Retinal pigment epithelial cell (primary cell): ENCODE measurements at regions not wholly inside any gene's neighbourhood (a gene's known extent, or its start where the extent isn't known, plus 50 kb on each side); places are given as distances from the start of the nearest gene placed in this dataset.

ENCODE experiments used
- DNase-seq: peaks from one replicate; pipeline ENCODE4 v3.0.0-alpha.2; 2010; ENCODE audit warnings: low read depth
- H3K4me3 ChIP-seq: 2 replicates; pipeline ENCODE4 v1.5.1; 2011; ENCODE audit warnings: mild to moderate bottlenecking, low read length, control low read depth, moderate library complexity
- CTCF ChIP-seq: conservative IDR thresholded peaks from 2 replicates; pipeline ENCODE4 v1.5.1; 2011; ENCODE audit warnings: low read depth, low read length, control low read depth, inconsistent platforms

DNA sequence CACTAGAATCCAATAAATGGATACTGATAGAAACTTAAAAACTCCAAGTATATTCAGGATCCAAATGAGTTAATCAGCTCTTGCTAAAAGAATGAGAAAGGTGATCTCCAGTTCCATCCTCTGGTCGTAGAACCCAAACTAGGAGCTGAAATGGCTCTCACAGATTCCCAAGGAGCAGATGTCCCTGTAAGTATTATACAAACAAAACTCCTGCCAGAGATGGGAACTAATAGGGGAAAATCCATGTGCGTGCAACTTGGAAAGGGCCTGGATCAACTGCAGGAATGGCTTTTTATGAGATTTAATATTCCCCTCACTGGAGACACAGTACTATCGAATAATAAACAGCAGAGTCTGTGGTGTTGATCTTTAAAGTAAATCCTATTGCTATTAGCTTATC lies 309.2 kb upstream of the TBX3 start:
- no peak for DNase-seq
- no peak for TF ChIP-seq CTCF
- H3K4me3 ChIP-seq = no peak overlapping the region

GRCh38 chr12:114992443-114992842 lies 308.5 kb upstream of the TBX3 start:
- H3K4me3 ChIP-seq = no peak overlapping the region
- no peak for TF ChIP-seq CTCF
- DNase-seq = no peak

DNA sequence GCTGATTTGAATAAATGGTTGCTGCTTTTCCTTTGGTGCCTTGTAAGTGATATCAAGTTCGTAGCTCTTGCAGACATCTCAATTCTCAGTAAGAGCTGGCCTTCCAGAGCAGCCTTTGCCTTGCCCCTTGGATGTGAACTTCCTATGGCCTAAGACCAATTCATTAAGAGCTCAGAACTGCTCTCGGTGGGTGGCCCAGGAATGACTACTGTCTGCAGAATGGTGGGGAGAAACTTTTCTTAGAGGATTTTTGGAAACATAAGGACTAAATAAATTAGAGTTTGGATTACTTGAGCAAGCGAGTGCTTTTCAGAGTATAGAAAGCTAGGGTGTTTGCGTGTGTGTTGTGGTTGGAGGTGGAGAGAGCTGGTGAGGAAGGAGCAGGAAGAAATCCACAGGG lies 306.4 kb upstream of the TBX3 start:
- DNase-seq = no peak
- TF ChIP-seq CTCF = no peak
- H3K4me3 ChIP-seq = no peak overlapping the region

DNA sequence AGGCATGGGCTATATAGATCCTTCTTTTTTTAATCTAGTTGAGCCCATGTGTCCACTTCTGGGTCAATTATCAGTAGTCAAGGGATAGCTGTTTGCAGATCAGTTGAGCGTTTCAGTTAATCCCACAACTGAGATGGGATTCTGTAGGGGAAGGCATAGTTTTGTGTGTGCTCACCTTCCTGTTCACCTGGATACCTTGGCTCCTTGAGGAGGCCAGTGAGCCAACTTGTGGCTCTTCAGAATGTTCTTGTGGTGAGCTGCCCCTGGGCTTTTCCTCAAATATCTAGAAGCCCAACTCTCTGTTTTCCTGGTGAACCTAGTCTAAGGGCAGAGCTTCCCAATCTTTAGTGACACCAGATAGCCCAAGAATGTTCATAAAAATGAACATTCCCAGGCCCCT lies 302.9 kb upstream of the TBX3 start:
- DNase-seq = no peak
- no peak overlapping the region for H3K4me3 ChIP-seq
- no peak for TF ChIP-seq CTCF

- DNase-seq = no peak
- TF ChIP-seq CTCF = no peak
- H3K4me3 ChIP-seq = no peak overlapping the region
Measured at GRCh38 chr12:114986178-114986714, 302.3 kb upstream of the TBX3 start.

DNA sequence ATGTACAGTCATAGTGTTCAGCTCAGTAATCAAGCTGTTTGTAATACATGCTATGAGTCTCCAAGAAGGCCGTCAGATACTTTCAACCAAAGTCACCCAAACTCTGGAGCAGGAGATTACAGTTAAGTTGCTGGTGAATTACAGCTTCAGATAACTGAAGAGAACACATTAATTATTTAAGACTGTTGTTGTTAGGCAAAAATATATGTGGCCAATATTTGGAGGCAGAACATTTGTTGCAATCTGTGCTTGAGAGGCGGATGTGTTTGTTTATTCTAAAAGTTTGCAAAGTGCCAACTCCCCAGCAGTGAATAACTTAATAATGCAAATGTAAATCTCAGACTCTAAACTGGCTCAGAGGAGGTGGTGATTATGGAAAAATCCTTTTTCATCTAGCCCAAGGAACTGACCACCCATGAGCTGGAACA lies 300.7 kb upstream of the TBX3 start:
- no peak overlapping the region for H3K4me3 ChIP-seq
- TF ChIP-seq CTCF = no peak
- DNase-seq = no peak

GRCh38 chr12:114982760-114983159 lies 298.8 kb upstream of the TBX3 start:
- H3K4me3 ChIP-seq = no peak overlapping the region
- no peak for DNase-seq
- no peak for TF ChIP-seq CTCF
